Activated T-helper 1 cell treated with anti-CD3 and anti-CD28 coated beads, Interleukin-12 subunit alpha, Interleukin-12 subunit beta, Interleukin-2, Interleukin-4 antibody, amounts not matched to agents 30 ng/mL and 10 ng/mL and 1 ng/mL, durations not matched to agents 14 hours and 24 hours and 36 hours (primary cell): ENCODE measurements at regions not wholly inside any gene's neighbourhood (a gene's known extent, or its start where the extent isn't known, plus 50 kb on each side); places are given as distances from the start of the nearest gene placed in this dataset.
"Not testable (repeated sequence)": the region's sequence is repeated elsewhere in the genome, so short reads cannot be mapped to it uniquely, and the experiment has no call there.

Source experiments
- DNase-seq: peaks from one replicate; pipeline ENCODE4 v3.0.0; 2021; ENCODE audit warnings: low spot score
- H3K27ac Mint-ChIP-seq: one replicate; pipeline ENCODE4 v1.8.0; 2021; ENCODE audit warnings: mild to moderate bottlenecking, mixed read lengths
- H3K27me3 Mint-ChIP-seq: one replicate; pipeline ENCODE4 v1.8.0; 2022; ENCODE audit warnings: mild to moderate bottlenecking, moderate library complexity, mixed read lengths; ENCODE audit not compliant: insufficient read depth
- H3K36me3 Mint-ChIP-seq: one replicate; pipeline ENCODE4 v1.8.0; 2021; ENCODE audit warnings: low read depth, mixed read lengths
- H3K4me1 Mint-ChIP-seq: one replicate; pipeline ENCODE4 v1.8.0; 2021; ENCODE audit warnings: low read depth, mixed read lengths
- H3K4me3 Mint-ChIP-seq: one replicate; pipeline ENCODE4 v1.8.0; 2021; ENCODE audit warnings: mild to moderate bottlenecking, moderate library complexity, mixed read lengths
- H3K9me3 Mint-ChIP-seq: one replicate; pipeline ENCODE4 v1.8.0; 2021; ENCODE audit warnings: mixed read lengths
- intact Hi-C: fragments of 100-400 bp; cut with micrococcal nuclease; formaldehyde crosslinking; loops from one replicate; pipeline ENCODE4 v1.15.1; 2024

GRCh38 chr1:143863901-143864520, 107.8 kb downstream of the FAM72C start:
- intact Hi-C loops, H3K27me3 Mint-ChIP-seq, H3K36me3 Mint-ChIP-seq, H3K27ac Mint-ChIP-seq, H3K4me3 Mint-ChIP-seq, H3K4me1 Mint-ChIP-seq, H3K9me3 Mint-ChIP-seq, DNase-seq: not testable (repeated sequence)

- DNase-seq, H3K27ac Mint-ChIP-seq, H3K4me3 Mint-ChIP-seq, H3K27me3 Mint-ChIP-seq, H3K9me3 Mint-ChIP-seq, intact Hi-C loops, H3K4me1 Mint-ChIP-seq, H3K36me3 Mint-ChIP-seq: not testable (repeated sequence)
Observed at GRCh38 chr1:143862722-143863121, 109.1 kb downstream of the FAM72C start.

DNA sequence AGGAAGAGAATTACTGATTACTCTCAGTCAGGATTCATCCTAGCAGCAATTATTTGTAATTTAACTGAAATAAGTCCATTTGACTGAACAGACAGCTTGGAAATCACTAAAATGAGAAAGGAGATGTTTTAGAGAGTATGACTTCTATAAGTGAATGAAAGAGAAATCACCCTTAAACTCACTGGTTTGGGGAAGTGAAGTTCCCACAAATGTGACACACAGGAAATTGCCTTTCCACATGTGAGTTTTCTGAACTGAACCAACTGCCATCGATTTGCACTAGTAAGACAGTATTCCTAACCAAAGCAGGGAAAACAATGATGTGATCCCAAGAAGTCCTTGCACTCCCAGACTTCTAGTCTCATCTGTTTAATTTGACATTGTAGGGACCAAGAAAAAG, 110.5 kb downstream of the FAM72C start:
- H3K4me3 Mint-ChIP-seq, intact Hi-C loops, H3K36me3 Mint-ChIP-seq, H3K27me3 Mint-ChIP-seq, H3K9me3 Mint-ChIP-seq, DNase-seq, H3K27ac Mint-ChIP-seq, H3K4me1 Mint-ChIP-seq: not testable (repeated sequence)

DNA sequence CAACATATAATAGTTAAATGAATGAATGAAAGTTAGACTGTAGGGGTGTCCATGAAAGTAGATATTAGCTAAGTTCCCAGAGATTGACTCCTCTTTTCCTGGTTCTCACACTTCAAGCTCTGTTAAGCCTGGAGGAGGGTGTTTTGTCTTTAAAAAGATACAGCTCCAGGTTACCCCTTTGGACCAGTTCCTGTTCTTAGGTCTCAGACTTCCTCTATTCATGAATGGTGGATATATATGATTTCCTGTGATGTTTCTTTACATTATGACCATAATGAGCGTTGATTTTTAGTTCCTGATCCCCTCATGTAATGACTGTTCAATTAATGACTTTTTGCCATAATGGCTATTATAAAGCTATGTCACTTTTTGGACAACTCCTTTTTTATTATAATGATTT, 115.9 kb downstream of the FAM72C start:
- H3K27ac Mint-ChIP-seq, H3K36me3 Mint-ChIP-seq, H3K9me3 Mint-ChIP-seq, H3K27me3 Mint-ChIP-seq, intact Hi-C loops, DNase-seq, H3K4me3 Mint-ChIP-seq, H3K4me1 Mint-ChIP-seq: not testable (repeated sequence)

- intact Hi-C loops, H3K36me3 Mint-ChIP-seq, H3K4me3 Mint-ChIP-seq, DNase-seq, H3K27ac Mint-ChIP-seq, H3K27me3 Mint-ChIP-seq, H3K4me1 Mint-ChIP-seq, H3K9me3 Mint-ChIP-seq: not testable (repeated sequence)
Observed at GRCh38 chr1:143854069-143854468, 117.7 kb downstream of the FAM72C start.

- H3K27ac Mint-ChIP-seq, H3K4me1 Mint-ChIP-seq, intact Hi-C loops, DNase-seq, H3K9me3 Mint-ChIP-seq, H3K36me3 Mint-ChIP-seq, H3K27me3 Mint-ChIP-seq, H3K4me3 Mint-ChIP-seq: not testable (repeated sequence)
Observed at GRCh38 chr1:143850637-143851036, 121.1 kb downstream of the FAM72C start.

- H3K4me1 Mint-ChIP-seq, intact Hi-C loops, H3K36me3 Mint-ChIP-seq, DNase-seq, H3K9me3 Mint-ChIP-seq, H3K27ac Mint-ChIP-seq, H3K27me3 Mint-ChIP-seq, H3K4me3 Mint-ChIP-seq: not testable (repeated sequence)
Observed at GRCh38 chr1:143848859-143849258, 122.9 kb downstream of the FAM72C start.

DNA sequence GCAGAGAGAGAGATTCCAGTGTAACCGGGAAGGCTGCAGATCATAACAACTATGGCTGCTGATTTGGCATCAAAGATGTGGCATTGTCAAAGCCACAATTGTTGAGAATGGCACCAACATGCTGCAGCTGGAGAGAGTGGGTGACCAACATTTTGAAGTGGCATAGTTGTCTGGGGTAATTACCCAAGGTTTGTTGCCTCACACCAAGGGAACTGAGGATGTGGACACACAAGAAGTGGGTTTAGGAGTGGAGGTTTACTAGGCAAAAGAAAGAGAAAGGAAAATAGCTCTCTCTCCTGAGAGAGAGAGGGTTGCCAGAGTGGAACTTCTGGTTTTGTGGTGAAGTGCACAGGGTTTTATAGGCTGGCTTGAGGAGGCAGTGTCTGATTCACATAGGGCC, 126.6 kb downstream of the FAM72C start:
- H3K4me1 Mint-ChIP-seq, H3K9me3 Mint-ChIP-seq, H3K36me3 Mint-ChIP-seq, H3K27ac Mint-ChIP-seq, intact Hi-C loops, H3K27me3 Mint-ChIP-seq, DNase-seq, H3K4me3 Mint-ChIP-seq: not testable (repeated sequence)

DNA sequence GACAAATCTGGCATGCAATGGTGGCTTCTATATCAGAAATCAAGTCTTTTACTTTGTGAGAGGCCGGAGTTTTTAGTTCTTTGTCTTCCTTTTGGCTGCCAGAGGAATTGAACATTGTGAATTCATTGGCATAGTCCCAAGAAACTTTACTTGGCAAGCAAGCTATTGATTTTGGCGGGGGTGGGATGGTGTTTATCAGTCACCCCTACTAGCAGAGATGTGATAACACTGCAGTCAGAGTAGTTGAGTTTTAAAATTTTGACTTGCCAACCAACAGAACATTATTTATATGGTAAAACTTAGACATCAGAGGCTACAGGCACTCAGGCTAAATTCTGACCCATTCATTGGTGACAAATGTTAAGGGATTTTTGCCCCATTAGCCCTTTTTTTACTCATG, 129.7 kb downstream of the FAM72C start:
- intact Hi-C loops, H3K27me3 Mint-ChIP-seq, H3K36me3 Mint-ChIP-seq, H3K27ac Mint-ChIP-seq, H3K4me3 Mint-ChIP-seq, H3K4me1 Mint-ChIP-seq, DNase-seq, H3K9me3 Mint-ChIP-seq: not testable (repeated sequence)

- H3K36me3 Mint-ChIP-seq, H3K4me3 Mint-ChIP-seq, H3K9me3 Mint-ChIP-seq, intact Hi-C loops, DNase-seq, H3K4me1 Mint-ChIP-seq, H3K27ac Mint-ChIP-seq: not testable (repeated sequence)
- H3K27me3 Mint-ChIP-seq: peaks cover 12% of the 10 kb centered on the region
Observed at GRCh38 chr1:143839182-143839581, 132.6 kb downstream of the FAM72C start.

GRCh38 chr1:143838598-143838929, 133.2 kb downstream of the FAM72C start:
- H3K27ac Mint-ChIP-seq, H3K36me3 Mint-ChIP-seq, H3K9me3 Mint-ChIP-seq, intact Hi-C loops, H3K4me3 Mint-ChIP-seq, H3K4me1 Mint-ChIP-seq, DNase-seq: not testable (repeated sequence)
- peaks cover 12% of the 10 kb centered on the region for H3K27me3 Mint-ChIP-seq

- peaks cover 12% of the 10 kb centered on the region for H3K27me3 Mint-ChIP-seq
- H3K36me3 Mint-ChIP-seq, H3K9me3 Mint-ChIP-seq, intact Hi-C loops, H3K27ac Mint-ChIP-seq, DNase-seq, H3K4me3 Mint-ChIP-seq, H3K4me1 Mint-ChIP-seq: not testable (repeated sequence)
Observed at GRCh38 chr1:143837924-143838597, 133.7 kb downstream of the FAM72C start.

DNA sequence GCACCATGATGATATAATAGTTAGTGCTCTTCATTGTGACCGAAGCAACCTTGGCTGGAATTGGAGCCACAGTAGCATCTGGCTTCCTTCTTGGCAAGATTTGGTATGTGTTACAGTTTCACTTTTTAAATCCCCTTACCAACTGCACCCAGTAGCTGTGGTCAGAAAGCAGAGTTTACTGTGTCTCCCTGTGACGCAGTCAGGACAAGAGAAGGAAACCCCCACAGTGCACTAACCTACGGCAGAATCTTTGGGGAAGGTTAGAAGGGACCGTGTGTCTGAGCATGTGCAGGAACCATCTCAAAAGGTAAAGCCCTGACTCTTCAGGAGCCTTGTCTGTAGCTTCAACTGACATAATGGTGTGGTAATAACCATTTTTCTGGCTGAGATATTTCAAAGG, 138.4 kb downstream of the FAM72C start:
- H3K27ac Mint-ChIP-seq, H3K27me3 Mint-ChIP-seq, H3K4me3 Mint-ChIP-seq, H3K9me3 Mint-ChIP-seq, H3K36me3 Mint-ChIP-seq, H3K4me1 Mint-ChIP-seq, DNase-seq, intact Hi-C loops: not testable (repeated sequence)

GRCh38 chr1:143832379-143832716, 139.4 kb downstream of the FAM72C start:
- intact Hi-C loops, H3K4me1 Mint-ChIP-seq, H3K9me3 Mint-ChIP-seq, H3K27me3 Mint-ChIP-seq, H3K36me3 Mint-ChIP-seq, H3K27ac Mint-ChIP-seq, DNase-seq, H3K4me3 Mint-ChIP-seq: not testable (repeated sequence)
